ENCODE measurements at regions not wholly inside any gene's neighbourhood (a gene's known extent, or its start where the extent isn't known, plus 50 kb on each side); places are given as distances from the start of the nearest gene placed in this dataset.

DNA sequence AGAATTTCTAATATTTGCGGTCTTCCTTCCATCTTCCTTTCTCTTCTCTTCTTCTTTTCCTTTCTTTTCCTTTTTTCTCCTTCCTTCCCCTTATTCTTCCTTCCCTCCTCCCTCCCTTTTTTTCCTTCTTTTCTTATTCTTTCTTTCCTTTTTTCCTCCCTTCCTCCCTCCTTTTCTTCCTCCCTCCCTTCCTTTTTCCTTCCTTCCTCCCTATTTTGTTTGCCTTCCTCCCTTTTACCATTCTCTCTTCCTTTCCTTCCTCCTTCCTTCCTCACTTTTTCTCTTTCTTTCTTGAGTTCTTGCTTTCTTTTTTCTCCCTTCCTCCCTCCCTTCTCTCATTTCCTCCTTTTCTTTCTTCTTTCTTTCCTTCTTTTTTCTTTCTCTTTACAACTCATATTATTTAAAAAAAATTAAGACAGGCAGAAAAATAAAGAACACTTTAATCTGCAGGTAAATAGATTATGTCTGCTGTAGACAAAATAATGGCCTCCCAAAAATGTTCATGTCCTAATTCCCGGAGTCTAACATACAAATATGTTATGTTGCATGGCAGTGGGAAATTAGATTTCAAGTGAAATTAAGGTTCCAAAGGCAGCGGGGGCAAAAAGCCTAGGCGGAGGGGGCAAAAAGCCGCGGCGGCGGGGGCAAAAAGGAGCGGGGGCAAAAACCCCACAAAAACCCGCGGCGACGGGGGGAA, 152.4 kb downstream of the ANKRD30BL start:
- TF ChIP-seq, protein P1, sequence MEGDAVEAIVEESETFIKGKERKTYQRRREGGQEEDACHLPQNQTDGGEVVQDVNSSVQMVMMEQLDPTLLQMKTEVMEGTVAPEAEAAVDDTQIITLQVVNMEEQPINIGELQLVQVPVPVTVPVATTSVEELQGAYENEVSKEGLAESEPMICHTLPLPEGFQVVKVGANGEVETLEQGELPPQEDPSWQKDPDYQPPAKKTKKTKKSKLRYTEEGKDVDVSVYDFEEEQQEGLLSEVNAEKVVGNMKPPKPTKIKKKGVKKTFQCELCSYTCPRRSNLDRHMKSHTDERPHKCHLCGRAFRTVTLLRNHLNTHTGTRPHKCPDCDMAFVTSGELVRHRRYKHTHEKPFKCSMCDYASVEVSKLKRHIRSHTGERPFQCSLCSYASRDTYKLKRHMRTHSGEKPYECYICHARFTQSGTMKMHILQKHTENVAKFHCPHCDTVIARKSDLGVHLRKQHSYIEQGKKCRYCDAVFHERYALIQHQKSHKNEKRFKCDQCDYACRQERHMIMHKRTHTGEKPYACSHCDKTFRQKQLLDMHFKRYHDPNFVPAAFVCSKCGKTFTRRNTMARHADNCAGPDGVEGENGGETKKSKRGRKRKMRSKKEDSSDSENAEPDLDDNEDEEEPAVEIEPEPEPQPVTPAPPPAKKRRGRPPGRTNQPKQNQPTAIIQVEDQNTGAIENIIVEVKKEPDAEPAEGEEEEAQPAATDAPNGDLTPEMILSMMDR (IDR thresholded peaks at IDR 0.05; ENCODE audit: low read depth, low read length, missing input control): no peak
- TF ChIP-seq SP1 (IDR thresholded peaks at IDR 0.05): no peak

Data from liver (tissue), 3 donors.